Thyroid gland (tissue), 4 donors: ENCODE measurements at regions not wholly inside any gene's neighbourhood (a gene's known extent, or its start where the extent isn't known, plus 50 kb on each side); places are given as distances from the start of the nearest gene placed in this dataset.

Source experiments
- POLR2A ChIP-seq, 2 donors: fragments of 450-650 bp; IDR thresholded peaks; one replicate each; pipeline ENCODE4 v1.6.1; 2017; ENCODE audit warnings: antibody characterized with exemption in 2 of 2, mild to moderate bottlenecking in 2 of 2, moderate library complexity in 1 of 2
- TF ChIP-seq, protein P1 (sequence below), 6 experiments: fragments of 200-600 bp in 3 of 6; fragments of 450-650 bp in 3 of 6; sonication (generic) in 3 of 6; IDR thresholded peaks; one replicate each; pipeline ENCODE4 v1.5.1; 2016 to 2019; ENCODE audit warnings: antibody characterized with exemption in 6 of 6, mild to moderate bottlenecking in 2 of 6, inconsistent platforms in 1 of 6, moderate library complexity in 1 of 6

DNA sequence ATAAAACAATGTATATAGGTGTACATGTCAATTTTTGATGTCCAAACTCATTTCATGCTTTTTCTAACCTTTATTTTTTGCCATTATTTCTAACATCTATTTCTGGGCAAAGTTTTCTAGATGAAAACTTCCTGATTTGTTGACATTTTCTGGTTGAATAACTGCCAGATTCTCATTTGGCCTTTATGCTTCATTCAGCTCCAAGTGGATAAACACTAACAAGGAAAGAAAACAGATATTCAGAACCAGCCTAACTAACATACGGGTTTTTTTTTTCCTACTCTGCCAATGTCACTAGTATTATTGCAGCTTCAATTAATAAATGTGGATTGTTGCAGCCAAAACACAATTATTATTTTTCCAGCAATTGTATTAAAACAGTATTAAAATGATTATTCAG lies 50.9 kb upstream of the RAP1GDS1 start:
- no peak for TF ChIP-seq POLR2A (IDR thresholded peaks at IDR 0.05)
- TF ChIP-seq, protein P1, sequence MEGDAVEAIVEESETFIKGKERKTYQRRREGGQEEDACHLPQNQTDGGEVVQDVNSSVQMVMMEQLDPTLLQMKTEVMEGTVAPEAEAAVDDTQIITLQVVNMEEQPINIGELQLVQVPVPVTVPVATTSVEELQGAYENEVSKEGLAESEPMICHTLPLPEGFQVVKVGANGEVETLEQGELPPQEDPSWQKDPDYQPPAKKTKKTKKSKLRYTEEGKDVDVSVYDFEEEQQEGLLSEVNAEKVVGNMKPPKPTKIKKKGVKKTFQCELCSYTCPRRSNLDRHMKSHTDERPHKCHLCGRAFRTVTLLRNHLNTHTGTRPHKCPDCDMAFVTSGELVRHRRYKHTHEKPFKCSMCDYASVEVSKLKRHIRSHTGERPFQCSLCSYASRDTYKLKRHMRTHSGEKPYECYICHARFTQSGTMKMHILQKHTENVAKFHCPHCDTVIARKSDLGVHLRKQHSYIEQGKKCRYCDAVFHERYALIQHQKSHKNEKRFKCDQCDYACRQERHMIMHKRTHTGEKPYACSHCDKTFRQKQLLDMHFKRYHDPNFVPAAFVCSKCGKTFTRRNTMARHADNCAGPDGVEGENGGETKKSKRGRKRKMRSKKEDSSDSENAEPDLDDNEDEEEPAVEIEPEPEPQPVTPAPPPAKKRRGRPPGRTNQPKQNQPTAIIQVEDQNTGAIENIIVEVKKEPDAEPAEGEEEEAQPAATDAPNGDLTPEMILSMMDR (IDR thresholded peaks at IDR 0.05) = no peak
